GM20000 (cell line): ENCODE measurements at regions not wholly inside any gene's neighbourhood (a gene's known extent, or its start where the extent isn't known, plus 50 kb on each side); places are given as distances from the start of the nearest gene placed in this dataset.

Experiments used
- DNase-seq: peaks from one replicate; pipeline ENCODE4 v3.0.0; 2012; ENCODE audit warnings: low spot score
- CTCF ChIP-seq: IDR thresholded peaks from 2 replicates; pipeline ENCODE4 v1.5.1; 2012; ENCODE audit warnings: mild to moderate bottlenecking, control low read depth; ENCODE audit errors: extremely low read depth, missing control alignments

- no peak for TF ChIP-seq CTCF
- DNase-seq, result no peak
Observed at GRCh38 chr2:37568565-37568964, 102.9 kb downstream of the CDC42EP3 start.

- TF ChIP-seq CTCF, result no peak
- no peak for DNase-seq
Observed at GRCh38 chr2:37569131-37569823, 102.2 kb downstream of the CDC42EP3 start.

- no peak for TF ChIP-seq CTCF
- no peak for DNase-seq
Observed at GRCh38 chr2:37569986-37570679, 101.3 kb downstream of the CDC42EP3 start.

GRCh38 chr2:37570773-37571586 lies 100.5 kb downstream of the CDC42EP3 start:
- TF ChIP-seq CTCF, result no peak
- peak; percentile 46 for DNase-seq

- no peak for DNase-seq
- no peak for TF ChIP-seq CTCF
Observed at GRCh38 chr2:37571587-37572136, 99.8 kb downstream of the CDC42EP3 start.

GRCh38 chr2:37573451-37574388 lies 97.7 kb downstream of the CDC42EP3 start:
- DNase-seq, result no peak

More at GRCh38 chr2:37573451-37574388, 97.7 kb downstream of the CDC42EP3 start:
- no peak for TF ChIP-seq CTCF
